ENCODE measurements at regions not wholly inside any gene's neighbourhood (a gene's known extent, or its start where the extent isn't known, plus 50 kb on each side); places are given as distances from the start of the nearest gene placed in this dataset.

- no peaks in the 10 kb centered on the region for H3K27me3 ChIP-seq
- no peak overlapping the region for H3K4me3 ChIP-seq (ENCODE audit: low read depth, low read length)
- H3K9me3 ChIP-seq: no peaks in the 10 kb centered on the region
- no peak for DNase-seq
- H3K36me3 ChIP-seq: no peaks in the 10 kb centered on the region
- no peaks in the 10 kb centered on the region for H3K4me1 ChIP-seq
- TF ChIP-seq, protein P1, sequence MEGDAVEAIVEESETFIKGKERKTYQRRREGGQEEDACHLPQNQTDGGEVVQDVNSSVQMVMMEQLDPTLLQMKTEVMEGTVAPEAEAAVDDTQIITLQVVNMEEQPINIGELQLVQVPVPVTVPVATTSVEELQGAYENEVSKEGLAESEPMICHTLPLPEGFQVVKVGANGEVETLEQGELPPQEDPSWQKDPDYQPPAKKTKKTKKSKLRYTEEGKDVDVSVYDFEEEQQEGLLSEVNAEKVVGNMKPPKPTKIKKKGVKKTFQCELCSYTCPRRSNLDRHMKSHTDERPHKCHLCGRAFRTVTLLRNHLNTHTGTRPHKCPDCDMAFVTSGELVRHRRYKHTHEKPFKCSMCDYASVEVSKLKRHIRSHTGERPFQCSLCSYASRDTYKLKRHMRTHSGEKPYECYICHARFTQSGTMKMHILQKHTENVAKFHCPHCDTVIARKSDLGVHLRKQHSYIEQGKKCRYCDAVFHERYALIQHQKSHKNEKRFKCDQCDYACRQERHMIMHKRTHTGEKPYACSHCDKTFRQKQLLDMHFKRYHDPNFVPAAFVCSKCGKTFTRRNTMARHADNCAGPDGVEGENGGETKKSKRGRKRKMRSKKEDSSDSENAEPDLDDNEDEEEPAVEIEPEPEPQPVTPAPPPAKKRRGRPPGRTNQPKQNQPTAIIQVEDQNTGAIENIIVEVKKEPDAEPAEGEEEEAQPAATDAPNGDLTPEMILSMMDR (IDR thresholded peaks at IDR 0.05; ENCODE audit: low read depth, low read length): no peak
Observed at GRCh38 chr13:63983366-63983765, 2567.7 kb upstream of the PCDH20 start.

- Histone ChIP-seq H3K36me3 (no peaks in the 10 kb centered on the region), H3K4me1 (no peaks in the 10 kb centered on the region), H3K9me3 (no peaks in the 10 kb centered on the region), H3K27me3 (no peaks in the 10 kb centered on the region), H3K4me3 (ENCODE audit: low read depth, low read length) (no peak overlapping the region)
- TF ChIP-seq, protein P1 (IDR thresholded peaks at IDR 0.05; ENCODE audit: low read depth, low read length): no peak
- DNase-seq: no peak
Observed at GRCh38 chr13:63979951-63980350, 2564.3 kb upstream of the PCDH20 start.

DNA sequence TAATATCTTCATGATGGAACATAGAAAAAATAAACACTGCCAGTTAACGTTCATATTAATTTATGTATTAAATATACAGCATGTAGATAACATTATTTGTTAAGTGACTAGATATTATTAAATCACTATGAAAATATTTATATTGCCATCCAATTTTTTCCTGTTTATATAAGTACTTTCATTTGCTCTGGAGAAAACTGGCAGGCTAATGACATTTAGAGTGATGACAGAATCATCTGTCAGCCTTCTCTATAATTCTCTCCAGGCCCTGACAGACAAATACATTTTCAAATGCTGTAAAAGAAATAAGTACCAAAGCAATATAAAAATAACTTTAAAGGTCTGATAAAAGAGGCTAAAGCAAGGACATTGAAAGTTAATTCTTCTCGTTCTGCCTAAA lies 2556.7 kb upstream of the PCDH20 start:
- Histone ChIP-seq H3K4me3 (ENCODE audit: low read depth, low read length) (no peak overlapping the region), H3K36me3 (no peaks in the 10 kb centered on the region), H3K4me1 (no peaks in the 10 kb centered on the region), H3K9me3 (no peaks in the 10 kb centered on the region), H3K27me3 (no peaks in the 10 kb centered on the region)
- DNase-seq: no peak
- TF ChIP-seq, protein P1 (IDR thresholded peaks at IDR 0.05; ENCODE audit: low read depth, low read length): no peak

- H3K9me3 ChIP-seq: no peaks in the 10 kb centered on the region
- no peak for DNase-seq
- TF ChIP-seq, protein P1 (IDR thresholded peaks at IDR 0.05; ENCODE audit: low read depth, low read length): peak; percentile 25; the same call in 1 of the 2 replicates
- no peaks in the 10 kb centered on the region for H3K4me1 ChIP-seq
- no peaks in the 10 kb centered on the region for H3K36me3 ChIP-seq
- no peaks in the 10 kb centered on the region for H3K27me3 ChIP-seq
- no peak overlapping the region for H3K4me3 ChIP-seq (ENCODE audit: low read depth, low read length)
Observed at GRCh38 chr13:63954683-63955082, 2539.0 kb upstream of the PCDH20 start.

GRCh38 chr13:63948045-63948444 lies 2532.4 kb upstream of the PCDH20 start:
- H3K4me1 ChIP-seq: peaks cover 10% of the 10 kb centered on the region
- TF ChIP-seq, protein P1 (IDR thresholded peaks at IDR 0.05; ENCODE audit: low read depth, low read length): no peak
- no peaks in the 10 kb centered on the region for H3K36me3 ChIP-seq
- H3K4me3 ChIP-seq (ENCODE audit: low read depth, low read length): no peak overlapping the region
- no peaks in the 10 kb centered on the region for H3K27me3 ChIP-seq
- DNase-seq: no peak
- H3K9me3 ChIP-seq: no peaks in the 10 kb centered on the region

DNA sequence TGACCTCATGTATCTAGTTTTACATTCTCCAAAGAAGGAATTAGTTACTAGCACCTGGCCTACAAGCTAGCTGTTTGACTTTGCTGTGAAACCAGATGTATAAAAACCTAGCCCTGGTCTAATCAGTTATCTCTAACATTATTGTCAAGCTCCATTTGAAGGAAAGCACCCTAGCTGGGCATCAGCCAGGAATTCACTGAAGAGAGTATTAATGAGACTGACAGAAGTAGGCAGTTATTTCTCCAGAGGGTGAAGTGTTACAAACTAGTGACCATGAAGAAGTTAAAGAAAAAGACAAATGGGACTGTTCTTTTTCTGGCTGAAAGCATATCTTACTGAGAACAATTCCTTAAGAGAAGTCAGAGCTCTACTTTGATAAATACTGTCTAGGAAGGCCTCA lies 2529.3 kb upstream of the PCDH20 start:
- peak; percentile 35 for DNase-seq
- Histone ChIP-seq H3K4me3 (ENCODE audit: low read depth, low read length) (no peak overlapping the region), H3K4me1 (peaks cover 10% of the 10 kb centered on the region), H3K9me3 (no peaks in the 10 kb centered on the region), H3K36me3 (no peaks in the 10 kb centered on the region), H3K27me3 (no peaks in the 10 kb centered on the region)
- TF ChIP-seq, protein P1 (IDR thresholded peaks at IDR 0.05; ENCODE audit: low read depth, low read length): no peak

Measured in BE2C (cell line).